DND-41 (cell line): ENCODE measurements at regions not wholly inside any gene's neighbourhood (a gene's known extent, or its start where the extent isn't known, plus 50 kb on each side); places are given as distances from the start of the nearest gene placed in this dataset.

Experiments used
- CTCF ChIP-seq: IDR thresholded peaks from 2 replicates; pipeline ENCODE4 v1.5.1; 2012; ENCODE audit warnings: borderline replicate concordance, low read length, moderate library complexity, mild to moderate bottlenecking; ENCODE audit not compliant: poor library complexity, severe bottlenecking; ENCODE audit errors: extremely low read depth
- EZH2 ChIP-seq: IDR thresholded peaks from 3 replicates; pipeline ENCODE4 v1.6.1; 2012; ENCODE audit warnings: borderline replicate concordance, low read depth, mild to moderate bottlenecking, moderate library complexity, low read length, inconsistent platforms; ENCODE audit not compliant: severe bottlenecking

- no peak for TF ChIP-seq CTCF
- TF ChIP-seq EZH2: no peak
These were observed 208.0 kb upstream of the ANKH start for GRCh38 chr5:15079566-15079965.
